ENCODE measurements at regions not wholly inside any gene's neighbourhood (a gene's known extent, or its start where the extent isn't known, plus 50 kb on each side); places are given as distances from the start of the nearest gene placed in this dataset.

DNA sequence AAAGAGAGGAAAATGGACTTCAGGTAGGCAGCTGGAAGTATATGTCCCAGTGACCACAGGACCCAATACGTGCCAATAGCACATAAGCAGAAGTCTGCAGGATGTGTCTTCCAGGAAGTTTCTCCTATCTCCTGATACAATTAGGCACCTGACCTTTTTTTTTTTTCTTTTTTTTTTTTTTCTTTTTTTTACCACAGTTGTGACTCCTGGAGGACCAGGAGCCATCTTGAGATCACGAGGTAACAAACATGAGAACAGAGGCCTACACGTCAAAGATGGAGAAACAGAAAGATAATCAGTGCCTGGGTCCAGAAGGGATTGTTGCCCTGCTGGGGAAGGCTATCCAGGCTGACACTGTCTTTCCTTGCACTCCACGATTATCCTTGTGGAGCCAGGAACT lies 312.4 kb upstream of the NEBL start:
- DNase-seq (ENCODE audit: low spot score): no peak

GRCh38 chr10:21208666-21209316 lies 311.7 kb upstream of the NEBL start:
- DNase-seq (ENCODE audit: low spot score): no peak

DNA sequence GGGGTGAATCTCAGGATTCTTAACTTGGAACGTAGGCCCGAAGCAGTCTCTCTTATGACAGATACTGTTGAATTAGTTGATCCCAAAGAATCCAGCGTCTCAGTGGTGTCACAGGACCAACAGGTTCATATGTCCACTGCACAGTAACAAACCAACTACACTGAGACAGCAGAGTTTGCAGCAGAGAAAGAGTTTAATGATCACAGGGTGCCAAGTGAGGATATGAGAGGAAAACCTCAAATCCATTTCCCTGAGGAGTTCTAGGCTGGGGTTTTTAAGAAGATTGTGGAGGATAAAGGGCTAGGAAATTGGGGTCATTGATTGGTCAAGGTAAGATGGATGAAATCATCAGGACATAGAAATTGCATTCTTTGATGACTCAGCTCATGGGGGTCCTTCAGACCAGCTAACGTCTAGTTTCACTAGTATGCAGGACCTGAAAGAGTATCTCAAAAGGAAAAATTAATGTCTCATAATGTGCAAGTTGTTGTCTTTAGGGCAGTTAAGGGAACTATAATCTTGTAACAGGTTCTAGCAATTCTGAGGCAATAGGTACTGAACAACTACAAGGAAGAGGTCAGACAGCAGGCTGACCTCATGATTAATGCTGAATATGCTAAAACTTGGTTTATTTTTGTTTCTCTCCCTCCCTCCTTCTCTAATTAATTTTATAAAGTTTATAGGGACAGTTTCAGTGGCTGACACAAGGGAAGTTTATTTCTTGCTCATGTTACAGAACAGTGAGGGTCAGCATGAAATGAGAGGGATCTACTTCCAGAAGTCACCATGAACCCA lies 310.9 kb upstream of the NEBL start:
- no peak for DNase-seq (ENCODE audit: low spot score)

GRCh38 chr10:21205328-21205727 lies 308.2 kb upstream of the NEBL start:
- DNase-seq (ENCODE audit: low spot score): no peak

DNA sequence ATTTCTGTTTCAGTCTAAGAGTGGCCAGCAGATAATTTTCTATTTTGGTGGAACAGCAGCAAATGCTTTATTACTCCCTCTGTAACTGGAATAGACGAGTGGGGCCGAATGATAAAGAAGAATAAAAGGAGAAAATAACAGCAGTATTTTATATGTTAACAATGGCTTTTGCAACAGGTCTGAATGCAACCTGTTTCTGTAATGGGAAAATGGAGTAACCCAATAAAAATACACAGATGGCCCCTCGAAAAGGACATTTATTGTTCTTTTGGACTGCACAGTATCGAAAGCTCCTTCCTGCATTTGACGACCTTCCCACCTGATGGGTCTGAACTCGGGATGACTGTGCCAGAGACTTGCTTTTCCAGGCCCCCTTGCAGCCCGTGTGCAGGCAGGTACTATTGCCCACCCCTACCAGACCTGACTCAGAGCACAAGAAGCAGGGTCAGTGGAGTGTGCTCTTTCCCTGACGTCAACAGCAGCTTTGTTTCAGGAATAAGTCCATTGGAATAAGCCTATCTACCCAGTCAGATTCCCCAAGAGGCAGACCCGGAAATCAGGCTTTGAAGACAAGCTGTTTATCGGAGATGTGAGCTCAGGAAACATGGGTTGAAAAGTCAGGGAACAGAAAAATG lies 306.5 kb upstream of the NEBL start:
- DNase-seq (ENCODE audit: low spot score): no peak

GRCh38 chr10:21202776-21203462 lies 305.8 kb upstream of the NEBL start:
- no peak for DNase-seq (ENCODE audit: low spot score)

GRCh38 chr10:21199501-21199900 lies 302.4 kb upstream of the NEBL start:
- DNase-seq (ENCODE audit: low spot score): no peak

DNA sequence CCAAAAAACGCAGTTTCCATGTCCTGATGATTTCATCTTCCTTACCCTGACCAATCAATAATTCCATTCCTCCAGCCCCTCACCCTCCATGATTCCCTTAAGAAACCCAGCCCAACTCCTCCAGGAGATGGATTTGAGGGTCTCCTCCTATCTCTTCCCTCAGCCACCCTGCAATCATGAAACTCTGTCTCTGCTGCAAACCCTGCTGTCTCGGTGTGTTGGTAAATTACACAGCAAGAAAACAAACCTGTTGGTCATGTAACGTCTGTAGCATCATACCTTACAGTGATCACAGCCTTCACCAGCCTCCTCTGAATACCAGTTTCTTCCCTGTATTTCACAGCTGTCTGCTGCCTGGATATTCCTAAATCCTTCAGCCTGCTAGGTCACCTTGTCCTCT lies 300.7 kb upstream of the NEBL start:
- no peak for DNase-seq (ENCODE audit: low spot score)

DNA sequence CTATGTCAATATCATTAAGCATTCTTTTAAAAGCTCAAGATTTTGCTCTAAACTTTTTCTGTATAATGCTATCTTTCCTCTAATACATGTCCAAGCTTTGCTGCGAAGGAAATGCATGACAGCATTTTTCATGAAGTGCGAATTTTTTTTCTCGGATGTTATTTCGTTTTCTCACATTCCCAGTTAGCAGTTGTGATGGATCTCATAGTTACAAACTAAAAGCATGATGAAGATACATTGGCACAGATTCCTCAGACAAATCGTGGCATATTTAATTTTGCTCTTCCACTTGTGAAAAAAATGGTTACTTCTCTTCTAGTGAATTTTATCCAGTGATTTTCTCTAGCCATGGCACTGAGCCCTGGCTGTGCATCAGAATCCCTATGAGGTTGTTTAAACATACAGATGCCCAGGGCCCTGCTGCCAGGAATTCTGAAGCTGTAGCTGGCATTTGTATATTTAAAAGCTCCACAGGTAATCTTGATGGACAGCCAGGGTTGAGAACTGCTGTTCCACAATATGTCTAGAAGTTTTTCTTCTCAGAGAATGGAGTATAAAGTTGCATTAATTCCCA lies 299.8 kb upstream of the NEBL start:
- no peak for DNase-seq (ENCODE audit: low spot score)

DNA sequence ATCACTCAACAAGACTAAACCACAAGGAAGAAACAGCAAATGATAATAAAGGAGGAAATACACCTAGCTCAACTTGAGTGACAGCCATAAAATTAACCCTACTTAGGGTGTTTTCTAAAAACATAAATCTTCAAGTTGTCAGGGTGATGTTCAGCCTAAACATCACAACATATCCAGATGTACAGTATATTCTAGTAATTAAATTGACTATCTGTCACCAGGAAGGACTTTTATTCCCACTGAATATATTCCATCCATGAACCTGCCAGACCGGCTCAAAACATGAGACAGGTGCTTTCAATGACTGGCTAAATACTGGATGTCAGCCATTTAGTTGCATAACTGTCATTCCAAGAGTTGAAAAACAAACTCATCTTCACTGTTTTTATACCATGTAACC lies 298.1 kb upstream of the NEBL start:
- no peak for DNase-seq (ENCODE audit: low spot score)

GRCh38 chr10:21194510-21194993 lies 297.4 kb upstream of the NEBL start:
- no peak for DNase-seq (ENCODE audit: low spot score)

- DNase-seq (ENCODE audit: low spot score): no peak
Observed at GRCh38 chr10:21193196-21193595, 296.1 kb upstream of the NEBL start.

DNA sequence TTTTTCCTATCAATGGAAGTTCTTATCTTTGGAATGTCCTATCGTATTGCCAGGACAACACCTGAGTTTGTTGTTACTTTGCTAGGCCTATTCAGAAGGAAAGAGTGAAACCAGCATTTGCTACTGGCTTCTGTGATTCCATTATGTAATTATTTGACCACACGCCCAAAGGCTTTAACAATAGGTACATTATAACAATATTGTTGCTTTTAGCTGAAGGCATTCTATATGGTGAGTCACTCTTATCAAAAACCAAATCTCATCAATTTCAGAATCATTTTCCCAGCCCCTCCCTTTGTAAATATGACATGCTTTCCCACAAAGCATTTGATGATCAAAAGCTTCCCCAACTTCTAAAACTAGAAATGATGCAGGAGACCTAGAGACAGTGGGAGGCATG lies 294.4 kb upstream of the NEBL start:
- DNase-seq (ENCODE audit: low spot score): no peak

GRCh38 chr10:21184984-21185383 lies 287.9 kb upstream of the NEBL start:
- no peak for DNase-seq (ENCODE audit: low spot score)

GRCh38 chr10:21184216-21184615 lies 287.1 kb upstream of the NEBL start:
- no peak for DNase-seq (ENCODE audit: low spot score)

GRCh38 chr10:21183025-21183424 lies 285.9 kb upstream of the NEBL start:
- DNase-seq (ENCODE audit: low spot score): no peak

- no peak for DNase-seq (ENCODE audit: low spot score)
Observed at GRCh38 chr10:21181451-21181850, 284.3 kb upstream of the NEBL start.

DNA sequence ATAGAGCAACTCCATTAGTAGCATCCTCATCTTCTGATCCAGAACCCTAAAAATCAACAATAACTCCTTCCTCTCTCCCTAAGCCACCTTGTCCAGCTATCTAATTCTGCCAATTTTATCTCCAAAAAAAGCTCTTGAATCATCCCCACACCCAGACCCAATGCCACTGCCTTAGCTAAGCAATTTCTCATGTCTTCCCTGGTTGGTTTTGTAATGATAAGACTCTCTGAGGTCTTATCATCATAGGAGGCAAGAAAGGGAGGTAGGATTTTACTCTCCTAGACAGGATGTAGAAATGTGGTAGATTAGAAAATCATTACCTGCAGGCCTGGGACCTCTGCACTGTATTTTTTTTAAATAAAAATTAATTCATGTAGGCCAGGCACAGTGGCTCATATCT lies 283.5 kb upstream of the NEBL start:
- DNase-seq (ENCODE audit: low spot score): no peak

DNA sequence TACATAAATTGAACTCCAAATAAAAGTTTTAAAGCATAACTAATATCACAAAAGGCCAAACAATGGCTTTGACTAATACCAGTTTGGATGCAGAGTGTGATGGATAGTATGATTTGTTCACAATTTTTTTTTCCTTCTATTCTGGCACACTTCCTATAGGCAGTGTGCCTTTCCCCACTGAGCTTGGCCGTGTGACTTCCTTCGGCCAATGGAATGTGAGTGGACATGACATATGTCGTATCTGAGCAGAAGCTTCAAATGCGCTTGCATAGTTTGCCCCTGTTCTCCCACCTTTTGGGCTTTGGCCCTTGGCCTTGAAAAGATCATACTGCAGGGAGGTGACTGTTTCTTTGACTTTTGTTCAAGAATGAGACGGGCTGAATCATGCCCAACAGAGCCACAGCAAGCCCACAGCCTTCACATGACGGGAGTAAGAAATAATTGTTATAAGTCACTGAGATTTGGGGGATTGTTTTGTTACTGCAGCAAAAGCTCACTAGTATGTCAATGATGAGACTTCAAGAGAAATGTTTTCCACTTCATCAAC lies 279.9 kb upstream of the NEBL start:
- DNase-seq (ENCODE audit: low spot score): no peak

- DNase-seq (ENCODE audit: low spot score): no peak
Observed at GRCh38 chr10:21175797-21176196, 278.7 kb upstream of the NEBL start.
